NB4 (cell line): ENCODE measurements at regions not wholly inside any gene's neighbourhood (a gene's known extent, or its start where the extent isn't known, plus 50 kb on each side); places are given as distances from the start of the nearest gene placed in this dataset.
"Not testable (repeated sequence)": the region's sequence is repeated elsewhere in the genome, so short reads cannot be mapped to it uniquely, and the experiment has no call there.

Experiments
- CTCF ChIP-seq: IDR thresholded peaks from one replicate; pipeline ENCODE4 v1.5.1; 2012; ENCODE audit warnings: low read depth, low read length
- MAX ChIP-seq: IDR thresholded peaks from 2 replicates; pipeline ENCODE4 v1.6.1; 2011; ENCODE audit warnings: low read depth, low read length
- MYC ChIP-seq: IDR thresholded peaks from 2 replicates; pipeline ENCODE4 v1.6.1; 2011; ENCODE audit warnings: low read depth, low read length
- POLR2A ChIP-seq: IDR thresholded peaks from 2 replicates; pipeline ENCODE4 v1.6.1; 2011; ENCODE audit warnings: mild to moderate bottlenecking; ENCODE audit not compliant: insufficient read length; ENCODE audit errors: extremely low read depth

GRCh38 chr2:117337981-117338380 is 476.5 kb upstream of the DDX18 start:
- TF ChIP-seq POLR2A, CTCF, MYC, MAX: not testable (repeated sequence)
